DMS153 (cell line): ENCODE measurements at regions not wholly inside any gene's neighbourhood (a gene's known extent, or its start where the extent isn't known, plus 50 kb on each side); places are given as distances from the start of the nearest gene placed in this dataset.
"Not testable (repeated sequence)": the region's sequence is repeated elsewhere in the genome, so short reads cannot be mapped to it uniquely, and the experiment has no call there.

Experiments
- DNase-seq: peaks from one replicate; lab custom pipeline; 2025; lab: John Stamatoyannopoulos, UW

GRCh38 chrX:737021-737420, 106.4 kb downstream of the SHOX start:
- not testable (repeated sequence) for DNase-seq

DNA sequence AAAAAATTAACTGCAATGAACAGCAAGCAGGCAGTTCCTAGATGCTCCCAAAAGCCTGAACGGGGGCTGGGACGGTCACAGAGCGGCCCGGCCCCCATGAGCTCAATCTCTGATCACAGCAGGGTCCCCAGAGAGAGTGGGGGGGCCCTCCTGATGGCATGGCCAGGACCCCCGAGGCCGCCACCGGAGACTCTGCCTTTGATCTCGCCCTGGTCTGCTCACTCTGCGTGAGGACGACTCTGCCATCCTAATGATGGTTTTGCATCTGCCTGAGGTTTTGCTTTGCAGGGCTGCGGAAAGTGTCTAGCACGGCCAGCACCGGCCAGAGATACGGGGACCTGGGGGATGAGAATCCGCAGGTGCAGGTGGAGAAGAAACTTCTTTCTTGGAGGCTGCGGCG, 103.8 kb downstream of the SHOX start:
- DNase-seq, result no peak

DNA sequence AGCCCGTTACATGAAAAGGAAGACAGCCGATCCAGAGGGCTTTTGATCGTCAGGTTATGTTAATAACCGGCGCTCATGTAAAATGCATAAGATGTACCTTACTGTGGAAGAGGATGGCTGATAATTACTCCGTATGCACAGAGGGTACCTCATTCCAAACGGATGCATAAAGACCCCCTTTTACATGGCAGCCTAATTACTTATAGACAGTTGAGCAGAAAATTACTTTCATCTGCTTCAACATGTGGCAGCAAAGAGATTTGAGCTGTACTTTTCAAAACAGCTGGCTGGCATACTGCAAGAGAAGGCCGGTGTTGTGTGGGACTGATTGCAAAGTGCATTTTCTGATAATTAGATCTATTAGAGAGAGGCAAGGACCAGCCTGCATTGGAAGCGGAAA, 103.4 kb downstream of the SHOX start:
- DNase-seq, result no peak

DNA sequence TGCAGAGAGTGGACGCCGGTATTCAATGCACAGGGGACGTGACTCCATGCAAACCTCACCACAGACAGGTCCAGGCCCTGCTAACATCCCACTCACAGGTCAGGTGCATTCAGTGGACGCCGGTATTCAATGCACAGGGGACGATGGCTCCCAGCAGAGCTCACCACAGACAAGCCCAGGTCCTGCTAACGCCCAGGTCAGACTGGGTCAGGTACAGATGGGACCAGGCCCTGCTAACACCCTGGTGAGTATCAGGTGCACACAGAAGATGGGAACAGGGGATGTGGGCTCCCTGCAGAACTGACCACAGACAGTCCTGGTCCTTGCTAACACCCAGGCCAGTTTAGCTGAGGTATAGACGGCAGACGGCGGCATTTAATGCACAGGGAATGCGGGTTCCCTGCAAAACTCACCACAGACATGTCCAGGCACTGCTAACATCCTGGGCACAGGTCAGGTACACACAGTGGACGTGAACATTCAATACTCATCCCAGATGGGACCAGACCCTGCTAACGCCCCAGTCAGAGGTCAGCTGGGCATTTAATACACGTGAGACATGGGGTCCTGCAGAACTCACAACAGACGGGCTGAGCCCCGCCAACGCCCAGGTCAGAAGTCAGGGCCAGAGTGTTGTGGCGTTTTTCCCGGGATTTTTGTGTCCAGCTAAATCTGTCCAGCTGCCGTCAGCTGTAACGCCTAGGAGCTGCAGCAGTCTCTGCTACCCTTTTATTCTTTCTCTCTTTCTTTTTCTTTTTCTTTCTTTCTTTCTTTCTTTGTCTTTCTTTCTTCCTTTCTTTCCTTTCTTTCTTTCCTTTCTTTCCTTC, 99.2 kb downstream of the SHOX start:
- no peak for DNase-seq

- DNase-seq, result not testable (repeated sequence)
Measured at GRCh38 chrX:729101-729500, 98.5 kb downstream of the SHOX start.

GRCh38 chrX:728639-729038, 98.0 kb downstream of the SHOX start:
- not testable (repeated sequence) for DNase-seq

GRCh38 chrX:727738-728621, 97.4 kb downstream of the SHOX start:
- DNase-seq, result no peak

DNA sequence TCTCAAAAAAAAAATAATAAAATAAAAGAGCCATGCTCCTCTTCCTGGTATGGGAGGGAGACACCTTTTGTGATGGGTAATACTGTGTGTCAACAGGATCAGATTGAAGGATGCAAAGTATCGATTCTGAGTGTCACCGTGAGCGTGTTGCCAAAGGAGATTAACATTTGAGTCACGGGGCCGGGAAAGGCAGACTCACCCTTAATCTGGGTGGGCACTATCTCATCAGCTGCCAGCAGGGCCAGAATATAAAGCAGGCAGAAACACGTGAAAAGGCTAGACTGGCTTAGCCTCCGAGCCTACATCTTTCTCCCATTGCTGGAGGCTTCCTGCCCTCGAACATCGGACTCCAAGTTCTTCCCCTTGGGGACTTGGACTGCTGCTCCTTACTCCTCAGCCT, 95.4 kb downstream of the SHOX start:
- DNase-seq, result no peak

- no peak for DNase-seq
Measured at GRCh38 chrX:724256-724655, 93.7 kb downstream of the SHOX start.

GRCh38 chrX:723781-724180, 93.2 kb downstream of the SHOX start:
- DNase-seq, result no peak

DNA sequence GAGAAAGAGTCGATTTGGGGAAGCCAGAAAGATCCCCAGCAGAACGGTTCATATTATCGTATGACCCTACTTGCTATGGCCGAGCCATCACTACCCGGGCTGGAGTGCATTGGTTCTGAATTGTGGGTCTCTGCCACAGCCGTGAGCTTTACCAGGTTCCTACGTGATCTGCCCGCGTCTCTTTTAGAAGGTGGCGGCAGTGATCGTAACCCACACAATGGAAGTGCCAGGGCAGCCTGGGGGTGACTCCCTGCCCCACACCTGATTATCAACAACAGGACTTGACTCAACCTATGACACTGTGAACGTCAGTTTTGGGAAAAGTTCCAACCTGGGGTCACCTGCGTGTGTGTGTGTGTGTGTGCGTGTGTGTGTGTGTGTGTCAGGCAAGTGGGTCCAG, 90.8 kb downstream of the SHOX start:
- DNase-seq, result no peak

DNA sequence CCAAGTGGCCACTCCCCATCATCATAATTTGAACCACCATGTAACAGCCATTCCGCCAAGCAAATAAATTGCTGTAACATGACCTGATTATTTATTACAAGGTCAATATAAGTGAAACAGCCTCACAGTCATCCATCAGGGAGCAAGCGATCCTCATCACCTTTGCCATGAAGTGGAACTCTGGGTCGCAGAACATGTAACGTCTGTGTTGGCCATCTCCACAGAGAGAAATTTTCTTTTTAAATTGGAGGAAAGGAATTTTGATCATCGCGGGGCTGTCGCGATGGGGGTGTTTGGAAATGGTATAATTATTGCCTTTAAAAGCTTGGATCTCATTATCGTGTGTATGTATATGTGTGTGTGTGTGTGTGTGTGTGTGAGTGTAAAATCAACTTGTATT, 90.2 kb downstream of the SHOX start:
- peak; percentile 73 for DNase-seq

DNA sequence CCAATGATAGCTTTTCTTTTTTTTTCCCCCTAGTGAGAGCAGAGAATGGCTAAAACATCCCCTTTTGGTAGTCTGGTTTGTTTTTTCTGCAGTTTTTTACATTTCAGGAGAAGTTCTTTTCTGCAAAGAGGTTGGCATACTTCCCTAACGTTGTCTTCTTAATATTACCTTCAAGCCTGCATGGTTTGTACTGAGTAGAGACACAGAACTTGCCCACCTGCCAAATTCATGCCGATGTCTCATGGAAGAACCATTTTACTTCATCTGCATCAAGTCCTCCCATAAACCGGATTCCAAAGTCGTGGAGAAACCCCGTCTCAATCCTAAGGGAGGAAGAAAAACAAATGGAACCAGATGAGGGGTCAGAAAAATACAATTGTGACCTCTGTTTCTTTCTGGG, 89.7 kb downstream of the SHOX start:
- DNase-seq, result no peak

DNA sequence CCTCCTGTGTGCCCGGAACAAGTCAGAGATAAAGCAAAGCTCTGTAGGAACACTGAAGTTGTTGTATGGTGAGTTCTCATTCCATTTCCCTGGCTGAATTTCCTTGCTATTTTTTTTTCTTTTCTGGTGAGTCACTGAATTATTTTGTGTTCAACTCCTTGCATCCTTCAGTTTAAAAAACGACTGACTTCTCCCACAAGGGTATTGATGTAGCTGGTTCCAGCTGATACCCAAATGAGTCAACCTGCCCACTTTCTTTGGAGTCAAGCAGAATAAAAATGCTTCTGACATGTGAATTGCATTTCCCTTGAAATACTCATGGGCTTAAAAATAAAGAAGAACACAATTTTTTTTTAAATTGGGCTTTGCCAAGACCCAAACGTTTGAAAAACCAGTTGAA, 85.5 kb downstream of the SHOX start:
- no peak for DNase-seq

- no peak for DNase-seq
Measured at GRCh38 chrX:714131-714530, 83.5 kb downstream of the SHOX start.
